ENCODE measurements at regions not wholly inside any gene's neighbourhood (a gene's known extent, or its start where the extent isn't known, plus 50 kb on each side); places are given as distances from the start of the nearest gene placed in this dataset.
"Not testable (repeated sequence)": the region's sequence is repeated elsewhere in the genome, so short reads cannot be mapped to it uniquely, and the experiment has no call there.

GRCh38 chr6:119799596-119800509 is 450.3 kb upstream of the MAN1A1 start:
- Histone ChIP-seq H3K27me3 (ENCODE audit: control insufficient read depth, insufficient read depth, low read length) (no peaks in the 10 kb centered on the region), H3K27ac (ENCODE audit: low read length) (no peak overlapping the region), H3K36me3 (ENCODE audit: control insufficient read depth, insufficient read depth, low read length) (no peaks in the 10 kb centered on the region), H3K9me3 (replicated peaks; ENCODE audit: control insufficient read depth, low read depth, low read length) (no peaks in the 10 kb centered on the region), H3K4me1 (ENCODE audit: control insufficient read depth, insufficient read depth, low read length) (no peaks in the 10 kb centered on the region), H3K4me3 (ENCODE audit: low read length) (no peak overlapping the region)
- DNase-seq = peak; percentile 65
- 70% methylated on average over 2 of the region's 5 CpGs for WGBS (ENCODE audit: insufficient coverage)

GRCh38 chr6:119791736-119792135 is 442.2 kb upstream of the MAN1A1 start:
- DNase-seq = no peak
- H3K27ac ChIP-seq (ENCODE audit: low read length) = no peak overlapping the region
- H3K9me3 ChIP-seq (replicated peaks; ENCODE audit: control insufficient read depth, low read depth, low read length) = no peaks in the 10 kb centered on the region
- no peaks in the 10 kb centered on the region for H3K36me3 ChIP-seq (ENCODE audit: control insufficient read depth, insufficient read depth, low read length)
- H3K27me3 ChIP-seq (ENCODE audit: control insufficient read depth, insufficient read depth, low read length) = no peaks in the 10 kb centered on the region
- H3K4me3 ChIP-seq (ENCODE audit: low read length) = no peak overlapping the region
- WGBS (ENCODE audit: insufficient coverage) = no CpG with 5 or more reads among the region's 1 CpG
- no peaks in the 10 kb centered on the region for H3K4me1 ChIP-seq (ENCODE audit: control insufficient read depth, insufficient read depth, low read length)

DNA sequence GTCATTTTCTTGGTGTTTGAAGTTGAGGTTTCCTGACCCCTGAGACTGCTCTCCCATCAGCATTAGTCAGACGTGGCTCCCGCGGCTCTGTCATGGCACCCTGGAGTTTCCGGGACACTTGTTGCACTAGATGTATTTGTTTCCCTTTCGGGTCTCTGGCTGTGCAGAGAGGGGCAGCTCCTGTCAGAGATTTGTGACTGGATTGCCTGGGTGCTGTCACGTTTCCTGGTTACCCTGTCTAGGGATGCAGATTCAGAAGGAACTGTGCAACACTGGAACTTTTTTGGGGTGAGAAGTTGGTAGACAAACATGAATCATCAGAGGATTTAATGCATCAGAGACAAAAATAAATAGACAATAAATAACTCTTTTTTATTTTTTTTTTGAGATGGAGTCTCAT is 431.8 kb upstream of the MAN1A1 start:
- 93% methylated on average over 5 of the region's 6 CpGs for WGBS (ENCODE audit: insufficient coverage)
- Histone ChIP-seq H3K4me1 (ENCODE audit: control insufficient read depth, insufficient read depth, low read length) (no peaks in the 10 kb centered on the region), H3K4me3 (ENCODE audit: low read length) (no peak overlapping the region), H3K36me3 (ENCODE audit: control insufficient read depth, insufficient read depth, low read length) (no peaks in the 10 kb centered on the region), H3K27me3 (ENCODE audit: control insufficient read depth, insufficient read depth, low read length) (no peaks in the 10 kb centered on the region), H3K27ac (ENCODE audit: low read length) (no peak overlapping the region), H3K9me3 (replicated peaks; ENCODE audit: control insufficient read depth, low read depth, low read length) (no peaks in the 10 kb centered on the region)
- no peak for DNase-seq

DNA sequence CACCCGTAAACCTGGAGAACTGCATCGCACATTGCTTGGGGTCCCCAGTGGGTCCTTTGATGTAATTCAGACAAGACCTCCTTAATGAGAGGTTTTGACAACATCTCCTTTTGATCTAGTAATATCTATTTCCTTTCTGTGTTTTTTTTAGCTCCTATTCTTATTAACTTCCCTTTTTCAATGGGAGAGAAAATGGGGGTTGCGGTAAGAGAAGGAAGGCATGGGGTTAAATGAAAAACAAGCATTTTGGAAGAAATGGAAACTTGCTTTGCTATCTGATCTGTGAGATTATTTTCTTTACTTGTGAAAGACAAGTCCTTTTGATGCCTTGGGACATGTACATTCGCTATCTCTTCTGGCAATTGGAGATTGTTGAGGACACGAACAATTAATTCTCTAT is 418.6 kb upstream of the MAN1A1 start:
- no peaks in the 10 kb centered on the region for H3K36me3 ChIP-seq (ENCODE audit: control insufficient read depth, insufficient read depth, low read length)
- no peaks in the 10 kb centered on the region for H3K27me3 ChIP-seq (ENCODE audit: control insufficient read depth, insufficient read depth, low read length)
- no peaks in the 10 kb centered on the region for H3K4me1 ChIP-seq (ENCODE audit: control insufficient read depth, insufficient read depth, low read length)
- peaks cover 2% of the 10 kb centered on the region for H3K9me3 ChIP-seq (replicated peaks; ENCODE audit: control insufficient read depth, low read depth, low read length)
- no peak for DNase-seq
- WGBS (ENCODE audit: insufficient coverage) = no CpG with 5 or more reads among the region's 5 CpGs
- no peak overlapping the region for H3K27ac ChIP-seq (ENCODE audit: low read length)
- no peak overlapping the region for H3K4me3 ChIP-seq (ENCODE audit: low read length)

DNA sequence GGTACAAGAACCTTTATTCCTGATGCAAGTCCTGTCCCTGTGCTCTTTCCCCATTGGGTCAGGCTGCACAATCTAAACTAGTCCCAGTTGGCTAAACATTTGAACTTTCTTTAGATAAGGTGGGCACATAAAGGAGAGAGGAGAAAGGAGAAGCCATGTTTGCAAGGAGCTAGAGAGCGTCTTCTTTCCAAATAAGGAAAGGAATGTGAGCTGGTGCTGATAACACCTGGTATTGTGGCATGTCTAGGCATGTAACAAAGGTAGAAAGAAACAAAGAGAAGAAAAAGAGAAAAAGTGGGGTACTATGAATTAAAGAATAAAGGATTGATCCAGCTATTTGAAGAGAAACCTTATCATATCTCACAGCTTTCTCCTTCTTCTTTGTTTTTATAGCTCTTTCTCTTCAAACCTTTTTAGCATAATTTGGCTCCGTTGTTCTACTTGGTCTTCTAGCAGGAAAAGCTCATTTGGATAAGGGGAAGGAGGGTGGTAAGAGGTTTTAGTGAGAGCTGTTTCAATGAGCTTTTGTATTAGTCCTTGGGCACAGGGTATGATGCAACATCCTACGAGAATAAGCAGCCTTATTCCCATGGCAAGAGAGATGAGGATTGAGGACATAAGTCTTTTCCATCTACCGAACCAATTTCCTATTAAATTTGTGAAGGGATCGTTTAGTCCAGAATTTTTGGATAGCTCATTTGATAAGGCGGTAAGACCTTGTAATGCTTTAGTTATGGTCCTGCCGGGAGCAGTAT is 415.5 kb upstream of the MAN1A1 start:
- DNase-seq = no peak
- H3K36me3 ChIP-seq (ENCODE audit: control insufficient read depth, insufficient read depth, low read length) = no peaks in the 10 kb centered on the region
- no peaks in the 10 kb centered on the region for H3K9me3 ChIP-seq (replicated peaks; ENCODE audit: control insufficient read depth, low read depth, low read length)
- WGBS (ENCODE audit: insufficient coverage) = 100% methylated on average over 2 of the region's 7 CpGs
- H3K4me1 ChIP-seq (ENCODE audit: control insufficient read depth, insufficient read depth, low read length) = no peaks in the 10 kb centered on the region
- H3K4me3 ChIP-seq (ENCODE audit: low read length) = no peak overlapping the region
- no peaks in the 10 kb centered on the region for H3K27me3 ChIP-seq (ENCODE audit: control insufficient read depth, insufficient read depth, low read length)
- no peak overlapping the region for H3K27ac ChIP-seq (ENCODE audit: low read length)

GRCh38 chr6:119760046-119760445 is 410.5 kb upstream of the MAN1A1 start:
- DNase-seq = no peak
- Histone ChIP-seq H3K9me3 (replicated peaks; ENCODE audit: control insufficient read depth, low read depth, low read length) (no peaks in the 10 kb centered on the region), H3K36me3 (ENCODE audit: control insufficient read depth, insufficient read depth, low read length) (no peaks in the 10 kb centered on the region), H3K4me3 (ENCODE audit: low read length) (no peak overlapping the region), H3K27me3 (ENCODE audit: control insufficient read depth, insufficient read depth, low read length) (no peaks in the 10 kb centered on the region), H3K4me1 (ENCODE audit: control insufficient read depth, insufficient read depth, low read length) (no peaks in the 10 kb centered on the region), H3K27ac (ENCODE audit: low read length) (no peak overlapping the region)
- no CpG with 5 or more reads among the region's 1 CpG for WGBS (ENCODE audit: insufficient coverage)

DNA sequence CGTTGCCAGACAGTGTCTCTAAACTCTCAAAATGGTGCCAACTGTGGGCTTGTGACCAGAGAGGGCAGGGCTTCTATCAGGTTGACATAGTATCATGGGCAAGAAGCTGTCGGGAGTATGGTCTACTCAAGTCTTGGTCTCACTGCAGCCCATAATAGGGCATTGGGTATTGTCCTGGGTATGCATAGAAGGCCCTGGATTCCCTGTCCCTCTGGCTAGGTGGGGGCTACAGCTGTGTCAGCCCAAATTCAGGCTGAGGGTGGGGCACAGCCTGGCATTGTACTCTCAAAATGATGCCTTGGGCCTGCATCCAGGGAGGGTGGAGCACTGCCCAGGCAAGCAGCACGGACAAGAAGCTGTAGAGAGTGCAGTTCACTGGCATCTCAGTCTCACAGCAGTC is 408.8 kb upstream of the MAN1A1 start:
- DNase-seq = no peak
- Histone ChIP-seq H3K4me3 (ENCODE audit: low read length) (no peak overlapping the region), H3K27me3 (ENCODE audit: control insufficient read depth, insufficient read depth, low read length) (no peaks in the 10 kb centered on the region), H3K4me1 (ENCODE audit: control insufficient read depth, insufficient read depth, low read length) (no peaks in the 10 kb centered on the region), H3K9me3 (replicated peaks; ENCODE audit: control insufficient read depth, low read depth, low read length) (no peaks in the 10 kb centered on the region), H3K27ac (ENCODE audit: low read length) (no peak overlapping the region), H3K36me3 (ENCODE audit: control insufficient read depth, insufficient read depth, low read length) (no peaks in the 10 kb centered on the region)
- WGBS (ENCODE audit: insufficient coverage) = 77% methylated on average over 3 of the region's 3 CpGs

DNA sequence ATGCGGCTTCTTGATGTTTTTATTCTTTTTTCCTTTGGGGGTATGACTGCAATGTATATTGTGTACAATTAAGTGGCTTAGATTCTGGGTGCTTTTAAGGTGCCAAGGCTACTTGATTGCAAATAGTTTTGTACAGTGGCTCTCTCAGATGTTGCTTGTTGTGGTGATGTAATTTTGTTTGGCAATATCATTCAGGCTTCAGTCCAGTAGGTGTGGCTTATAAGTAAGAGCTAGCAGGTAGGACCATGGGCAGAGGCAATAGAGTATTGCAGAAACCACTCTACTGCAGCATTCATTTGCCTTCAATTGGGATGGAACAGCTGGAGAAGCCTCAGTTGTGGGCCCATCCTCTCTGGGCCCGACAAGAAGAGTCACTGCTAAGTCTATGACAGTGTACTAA is 407.9 kb upstream of the MAN1A1 start:
- Histone ChIP-seq H3K9me3 (replicated peaks; ENCODE audit: control insufficient read depth, low read depth, low read length) (no peaks in the 10 kb centered on the region), H3K27ac (ENCODE audit: low read length) (no peak overlapping the region), H3K4me3 (ENCODE audit: low read length) (no peak overlapping the region), H3K27me3 (ENCODE audit: control insufficient read depth, insufficient read depth, low read length) (no peaks in the 10 kb centered on the region), H3K36me3 (ENCODE audit: control insufficient read depth, insufficient read depth, low read length) (no peaks in the 10 kb centered on the region), H3K4me1 (ENCODE audit: control insufficient read depth, insufficient read depth, low read length) (no peaks in the 10 kb centered on the region)
- DNase-seq = no peak
- WGBS (ENCODE audit: insufficient coverage) = no CpG with 5 or more reads among the region's 2 CpGs

DNA sequence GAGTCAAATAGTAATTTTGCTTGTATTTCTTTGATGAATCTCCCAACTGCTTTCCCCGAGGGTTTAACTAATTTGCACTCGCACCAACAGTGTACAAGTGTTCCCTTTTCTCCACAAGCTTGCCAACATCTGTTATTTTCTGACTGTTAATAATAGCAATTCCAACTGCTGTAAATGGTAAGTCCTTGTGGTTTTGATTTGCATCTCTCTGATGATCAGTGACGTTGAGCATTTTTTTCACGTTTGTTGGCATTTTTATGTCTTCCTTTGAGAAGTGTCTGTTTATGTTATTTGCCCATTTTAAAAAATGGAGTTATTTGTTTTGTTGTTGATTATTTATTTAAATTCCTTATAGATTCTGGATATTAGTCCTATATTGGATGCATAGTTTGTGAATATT is 399.8 kb upstream of the MAN1A1 start:
- Histone ChIP-seq H3K36me3 (ENCODE audit: control insufficient read depth, insufficient read depth, low read length) (no peaks in the 10 kb centered on the region), H3K9me3 (replicated peaks; ENCODE audit: control insufficient read depth, low read depth, low read length) (no peaks in the 10 kb centered on the region), H3K4me1 (ENCODE audit: control insufficient read depth, insufficient read depth, low read length) (no peaks in the 10 kb centered on the region), H3K4me3 (ENCODE audit: low read length) (no peak overlapping the region), H3K27ac (ENCODE audit: low read length) (no peak overlapping the region), H3K27me3 (ENCODE audit: control insufficient read depth, insufficient read depth, low read length) (no peaks in the 10 kb centered on the region)
- DNase-seq = no peak
- WGBS (ENCODE audit: insufficient coverage) = no CpG with 5 or more reads among the region's 4 CpGs

DNA sequence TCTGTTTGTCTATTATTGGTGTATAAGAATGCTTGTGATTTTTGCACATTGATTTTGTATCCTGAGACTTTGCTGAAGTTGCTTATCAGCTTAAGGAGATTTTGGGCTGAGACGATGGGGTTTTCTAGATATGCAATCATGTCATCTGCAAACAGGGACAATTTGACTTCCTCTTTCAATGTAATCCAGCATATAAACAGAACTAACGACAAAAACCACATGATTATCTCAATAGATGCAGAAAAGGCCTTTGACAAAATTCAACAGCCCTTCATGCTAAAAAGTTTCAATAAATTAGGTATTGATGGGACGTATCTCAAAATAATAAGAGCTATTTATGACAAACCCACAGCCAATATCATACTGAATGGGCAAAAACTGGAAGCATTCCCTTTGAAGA is 399.0 kb upstream of the MAN1A1 start:
- H3K27me3 ChIP-seq (ENCODE audit: control insufficient read depth, insufficient read depth, low read length); H3K4me1 ChIP-seq (ENCODE audit: control insufficient read depth, insufficient read depth, low read length); H3K4me3 ChIP-seq (ENCODE audit: low read length); H3K36me3 ChIP-seq (ENCODE audit: control insufficient read depth, insufficient read depth, low read length); H3K9me3 ChIP-seq (replicated peaks; ENCODE audit: control insufficient read depth, low read depth, low read length); H3K27ac ChIP-seq (ENCODE audit: low read length); DNase-seq: not testable (repeated sequence)
- WGBS (ENCODE audit: insufficient coverage) = no CpG with 5 or more reads among the region's 3 CpGs
